ENCODE measurements at regions not wholly inside any gene's neighbourhood (a gene's known extent, or its start where the extent isn't known, plus 50 kb on each side); places are given as distances from the start of the nearest gene placed in this dataset.

- no peak for TF ChIP-seq EZH2 (IDR thresholded peaks at IDR 0.05; ENCODE audit: low read length)
- TF ChIP-seq CTCF (optimal IDR thresholded peaks at IDR 0.05 in 1 of 3, IDR thresholded peaks at IDR 0.05 in 1 of 3, conservative IDR thresholded peaks at IDR 0.05 in 1 of 3; ENCODE audit: extremely low read depth in 1 of 3, insufficient read depth in 2 of 3, low read length in 3 of 3): no peak
Observed at GRCh38 chr4:131347816-131348215, 1801.3 kb upstream of the PCDH10 start.
